TTC549 (cell line): ENCODE measurements at regions not wholly inside any gene's neighbourhood (a gene's known extent, or its start where the extent isn't known, plus 50 kb on each side); places are given as distances from the start of the nearest gene placed in this dataset.
"Not testable (repeated sequence)": the region's sequence is repeated elsewhere in the genome, so short reads cannot be mapped to it uniquely, and the experiment has no call there.

Source experiments
- FAIRE-seq: peaks from 2 replicates; lab custom pipeline; 2012; peaks lifted over from hg19 to GRCh38; lab: Jason Lieb, UNC

GRCh38 chr3:22795917-22796316 lies 407.2 kb upstream of the UBE2E2 start:
- FAIRE-seq, result no peak

GRCh38 chr3:22798461-22798860 lies 404.7 kb upstream of the UBE2E2 start:
- FAIRE-seq, result no peak

- FAIRE-seq, result no peak
These were observed 383.9 kb upstream of the UBE2E2 start for GRCh38 chr3:22819209-22819608.

GRCh38 chr3:22835041-22835440 lies 368.1 kb upstream of the UBE2E2 start:
- FAIRE-seq, result no peak

- no peak for FAIRE-seq
These were observed 367.0 kb upstream of the UBE2E2 start for GRCh38 chr3:22836131-22836530.

GRCh38 chr3:22843854-22844253 lies 359.3 kb upstream of the UBE2E2 start:
- no peak for FAIRE-seq

- FAIRE-seq, result no peak
These were observed 356.6 kb upstream of the UBE2E2 start for GRCh38 chr3:22846566-22846965.

GRCh38 chr3:22849583-22849982 lies 353.5 kb upstream of the UBE2E2 start:
- not testable (repeated sequence) for FAIRE-seq

- FAIRE-seq, result no peak
These were observed 346.3 kb upstream of the UBE2E2 start for GRCh38 chr3:22856811-22857210.

- FAIRE-seq, result no peak
These were observed 344.6 kb upstream of the UBE2E2 start for GRCh38 chr3:22858486-22858885.

- no peak for FAIRE-seq
These were observed 343.5 kb upstream of the UBE2E2 start for GRCh38 chr3:22859618-22860017.

- FAIRE-seq, result no peak
These were observed 341.7 kb upstream of the UBE2E2 start for GRCh38 chr3:22861426-22861825.

GRCh38 chr3:22862111-22862510 lies 341.0 kb upstream of the UBE2E2 start:
- FAIRE-seq, result no peak

- not testable (repeated sequence) for FAIRE-seq
These were observed 320.3 kb upstream of the UBE2E2 start for GRCh38 chr3:22882834-22883233.

GRCh38 chr3:22885039-22885438 lies 318.1 kb upstream of the UBE2E2 start:
- FAIRE-seq, result no peak

GRCh38 chr3:22885574-22886341 lies 317.4 kb upstream of the UBE2E2 start:
- no peak for FAIRE-seq

GRCh38 chr3:22886439-22887068 lies 316.6 kb upstream of the UBE2E2 start:
- no peak for FAIRE-seq

- no peak for FAIRE-seq
These were observed 315.3 kb upstream of the UBE2E2 start for GRCh38 chr3:22887664-22888291.

GRCh38 chr3:22893101-22893500 lies 310.0 kb upstream of the UBE2E2 start:
- no peak for FAIRE-seq

- FAIRE-seq, result no peak
These were observed 309.3 kb upstream of the UBE2E2 start for GRCh38 chr3:22893644-22894325.

GRCh38 chr3:22894865-22895264 lies 308.3 kb upstream of the UBE2E2 start:
- no peak for FAIRE-seq

- no peak for FAIRE-seq
These were observed 307.5 kb upstream of the UBE2E2 start for GRCh38 chr3:22895671-22896070.

- no peak for FAIRE-seq
These were observed 304.6 kb upstream of the UBE2E2 start for GRCh38 chr3:22898558-22898957.
